ENCODE measurements at regions not wholly inside any gene's neighbourhood (a gene's known extent, or its start where the extent isn't known, plus 50 kb on each side); places are given as distances from the start of the nearest gene placed in this dataset. TPM values are rescaled to one million over a fixed set of nuclear protein-coding genes. Genes with fewer than 3 reads are reported as not detected.
"Not testable (repeated sequence)": the region's sequence is repeated elsewhere in the genome, so short reads cannot be mapped to it uniquely, and the experiment has no call there.

DNA sequence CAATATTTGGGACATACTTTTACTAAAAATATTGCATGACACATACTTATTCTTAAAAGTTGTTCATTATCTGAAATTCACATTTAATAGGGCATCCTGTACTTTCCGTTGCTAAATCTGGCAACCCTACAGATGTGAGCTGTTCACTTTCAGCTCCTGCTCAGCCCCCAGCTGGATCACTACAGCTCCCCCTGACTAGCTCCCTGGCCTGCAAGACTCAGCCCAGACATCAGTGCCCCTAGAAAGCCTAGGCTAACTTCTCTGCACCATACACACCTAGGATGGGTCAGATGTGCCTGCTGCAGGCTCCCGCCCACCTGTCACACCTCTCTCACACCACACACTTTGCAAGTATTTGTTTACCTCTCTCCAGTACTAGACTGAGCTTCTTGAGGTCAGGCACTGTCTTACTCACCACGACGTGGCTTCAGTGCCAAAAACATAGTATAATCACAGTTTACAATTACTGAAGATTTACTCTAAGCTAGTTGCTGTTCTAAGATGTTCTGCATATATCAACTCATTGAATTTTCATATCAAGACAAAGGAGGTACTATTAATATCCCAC, 55.9 kb upstream of the WIPF3 start:
- ATAC-seq; H3K27me3 ChIP-seq (ENCODE audit: control insufficient read depth in 2 of 2, insufficient read depth in 2 of 2, low read length in 2 of 2); H3K4me3 ChIP-seq (ENCODE audit: low read length); H3K4me1 ChIP-seq (ENCODE audit: control insufficient read depth in 2 of 2, insufficient read depth in 2 of 2, low read length in 2 of 2); H3K36me3 Mint-ChIP-seq; H3K36me3 ChIP-seq (ENCODE audit: control insufficient read depth in 2 of 3, insufficient read depth in 3 of 3, low read length in 3 of 3); DNase-seq; H3K9me3 Mint-ChIP-seq; H3K9me3 ChIP-seq (ENCODE audit: control insufficient read depth in 2 of 3, low read length in 3 of 3); CTCF ChIA-PET; H3K27ac ChIP-seq (ENCODE audit: low read depth, low read length); H3K4me1 Mint-ChIP-seq; POLR2A ChIA-PET; H3K27ac Mint-ChIP-seq; H3K4me3 Mint-ChIP-seq; intact Hi-C loops (cut with micrococcal nuclease): not testable (repeated sequence)
- peaks cover 0 to 17% (median 11%) of the 10 kb centered on the region in 5 donors for H3K27me3 Mint-ChIP-seq

GRCh38 chr7:29751012-29751411, 55.3 kb upstream of the WIPF3 start:
- H3K9me3 ChIP-seq (ENCODE audit: control insufficient read depth in 2 of 3, low read length in 3 of 3); DNase-seq; ATAC-seq; H3K4me3 Mint-ChIP-seq; H3K4me1 Mint-ChIP-seq; H3K36me3 ChIP-seq (ENCODE audit: control insufficient read depth in 2 of 3, insufficient read depth in 3 of 3, low read length in 3 of 3); H3K27me3 ChIP-seq (ENCODE audit: control insufficient read depth in 2 of 2, insufficient read depth in 2 of 2, low read length in 2 of 2); H3K9me3 Mint-ChIP-seq; H3K4me3 ChIP-seq (ENCODE audit: low read length); CTCF ChIA-PET; H3K27ac Mint-ChIP-seq; intact Hi-C loops (cut with micrococcal nuclease); H3K36me3 Mint-ChIP-seq; POLR2A ChIA-PET; H3K27ac ChIP-seq (ENCODE audit: low read depth, low read length); H3K4me1 ChIP-seq (ENCODE audit: control insufficient read depth in 2 of 2, insufficient read depth in 2 of 2, low read length in 2 of 2): not testable (repeated sequence)
- peaks cover 0 to 12% (median 5%) of the 10 kb centered on the region in 5 donors for H3K27me3 Mint-ChIP-seq

- H3K9me3 Mint-ChIP-seq = no peaks in the 10 kb centered on the region
- H3K4me3 Mint-ChIP-seq = no peak overlapping the region
- H3K4me1 ChIP-seq (ENCODE audit: control insufficient read depth in 2 of 2, insufficient read depth in 2 of 2, low read length in 2 of 2) = no peaks in the 10 kb centered on the region
- no peaks in the 10 kb centered on the region for H3K4me1 Mint-ChIP-seq
- H3K9me3 ChIP-seq (ENCODE audit: control insufficient read depth in 2 of 3, low read length in 3 of 3) = no peaks in the 10 kb centered on the region
- CTCF ChIA-PET = no interaction called here
- no peaks in the 10 kb centered on the region for H3K36me3 Mint-ChIP-seq
- no peak for DNase-seq
- ATAC-seq = no peak
- H3K27me3 ChIP-seq (ENCODE audit: control insufficient read depth in 2 of 2, insufficient read depth in 2 of 2, low read length in 2 of 2) = no peaks in the 10 kb centered on the region
- intact Hi-C loops (cut with micrococcal nuclease) = no loop called here
- H3K27ac Mint-ChIP-seq = no peak overlapping the region
- no peak overlapping the region for H3K27ac ChIP-seq (ENCODE audit: low read depth, low read length)
- H3K36me3 ChIP-seq (ENCODE audit: control insufficient read depth in 2 of 3, insufficient read depth in 3 of 3, low read length in 3 of 3) = no peaks in the 10 kb centered on the region
- POLR2A ChIA-PET = no interaction called here
- peaks cover 0 to 6% (median 0%) of the 10 kb centered on the region in 5 donors for H3K27me3 Mint-ChIP-seq
- no peak overlapping the region for H3K4me3 ChIP-seq (ENCODE audit: low read length)
Measured at GRCh38 chr7:29754874-29755490, 51.3 kb upstream of the WIPF3 start.

Small RNAs in the stretch of these regions (microRNA-seq; reads per million reads assigned to microRNA genes)
- not detected for gene MIR550A3 (ENCODE audit: borderline microRNAs expressed)
